ENCODE measurements at regions not wholly inside any gene's neighbourhood (a gene's known extent, or its start where the extent isn't known, plus 50 kb on each side); places are given as distances from the start of the nearest gene placed in this dataset.

- no peak for TF ChIP-seq CTCF (IDR thresholded peaks at IDR 0.05; ENCODE audit: extremely low read depth, missing control alignments)
- no peak for DNase-seq (ENCODE audit: low spot score)
Measured at GRCh38 chr9:6072865-6073264, 57.4 kb upstream of the RANBP6 start.

GRCh38 chr9:6072453-6072852 lies 57.0 kb upstream of the RANBP6 start:
- DNase-seq (ENCODE audit: low spot score) = no peak
- no peak for TF ChIP-seq CTCF (IDR thresholded peaks at IDR 0.05; ENCODE audit: extremely low read depth, missing control alignments)

- peak; percentile 70 for DNase-seq (ENCODE audit: low spot score)
- no peak for TF ChIP-seq CTCF (IDR thresholded peaks at IDR 0.05; ENCODE audit: extremely low read depth, missing control alignments)
Measured at GRCh38 chr9:6068983-6069382, 53.6 kb upstream of the RANBP6 start.

- no peak for TF ChIP-seq CTCF (IDR thresholded peaks at IDR 0.05; ENCODE audit: extremely low read depth, missing control alignments)
Measured at GRCh38 chr9:6067426-6067825, 52.0 kb upstream of the RANBP6 start.

More at GRCh38 chr9:6067426-6067825, 52.0 kb upstream of the RANBP6 start:
- DNase-seq (ENCODE audit: low spot score) = no peak
